LNCaP clone FGC (cell line): ENCODE measurements at regions not wholly inside any gene's neighbourhood (a gene's known extent, or its start where the extent isn't known, plus 50 kb on each side); places are given as distances from the start of the nearest gene placed in this dataset.

Source experiments
- DNase-seq: peaks from one replicate; pipeline ENCODE4 v3.0.0-alpha.2; 2011; ENCODE audit warnings: low read depth
- H3K4me3 ChIP-seq: 2 replicates; pipeline ENCODE4 v1.5.1; 2011; ENCODE audit warnings: mild to moderate bottlenecking, low read depth, low read length, control low read depth
- CTCF ChIP-seq: IDR thresholded peaks from 2 replicates; pipeline ENCODE4 v1.5.1; 2012; ENCODE audit warnings: mild to moderate bottlenecking; ENCODE audit not compliant: control insufficient read depth, insufficient read depth; ENCODE audit errors: extremely low read depth

DNA sequence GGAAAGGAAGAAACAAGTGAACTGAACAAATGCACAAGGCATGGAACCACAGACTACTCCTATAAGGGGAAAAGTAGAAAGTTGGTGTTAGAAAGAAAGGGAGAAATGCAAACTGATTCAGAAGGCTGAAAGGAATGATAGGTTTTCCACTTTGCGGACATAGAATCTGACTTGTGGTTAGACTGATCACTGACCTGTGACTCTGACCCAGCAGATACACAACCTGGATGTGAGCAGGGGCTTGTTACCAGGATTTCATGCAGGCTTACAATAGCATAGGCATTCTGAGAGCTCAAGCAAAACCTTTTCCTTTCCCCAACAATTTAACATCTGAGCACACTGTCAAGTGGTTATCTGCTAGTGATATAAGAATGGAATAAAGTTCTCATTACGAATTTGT is 237.0 kb upstream of the CDH20 start:
- no peak for TF ChIP-seq CTCF
- no peak overlapping the region for H3K4me3 ChIP-seq
- no peak for DNase-seq

- H3K4me3 ChIP-seq, result no peak overlapping the region
- TF ChIP-seq CTCF, result no peak
- DNase-seq, result no peak
These were observed 226.1 kb upstream of the CDH20 start for GRCh38 chr18:61107113-61107512.

DNA sequence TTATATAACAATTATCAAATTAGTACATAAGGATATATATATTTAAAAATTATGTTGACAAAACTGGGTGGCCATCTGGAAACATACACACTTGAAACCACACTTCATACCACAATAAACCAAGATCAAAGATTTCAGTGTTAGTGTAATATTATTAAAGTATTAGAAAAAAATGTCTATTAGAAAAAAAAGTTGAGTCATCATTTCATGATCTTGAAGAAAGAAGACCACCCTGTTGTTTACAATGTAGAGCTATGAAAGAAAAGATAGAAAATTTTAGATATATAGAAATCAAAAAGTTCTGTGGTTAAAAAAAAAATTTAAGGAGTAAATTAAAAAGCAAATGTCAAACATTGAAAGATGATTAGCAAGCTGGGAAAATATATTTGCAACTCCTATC is 224.5 kb upstream of the CDH20 start:
- no peak for DNase-seq

GRCh38 chr18:61123309-61123708 is 209.9 kb upstream of the CDH20 start:
- no peak for TF ChIP-seq CTCF
- DNase-seq, result no peak
- no peak overlapping the region for H3K4me3 ChIP-seq

More for the DNA sequence above, 224.5 kb upstream of the CDH20 start:
- no peak for TF ChIP-seq CTCF
- H3K4me3 ChIP-seq, result no peak overlapping the region

- TF ChIP-seq CTCF, result no peak
- DNase-seq, result no peak
- no peak overlapping the region for H3K4me3 ChIP-seq
These were observed 205.3 kb upstream of the CDH20 start for GRCh38 chr18:61127714-61128467.

GRCh38 chr18:61129001-61129400 is 204.2 kb upstream of the CDH20 start:
- no peak for DNase-seq
- no peak for TF ChIP-seq CTCF
- no peak overlapping the region for H3K4me3 ChIP-seq

DNA sequence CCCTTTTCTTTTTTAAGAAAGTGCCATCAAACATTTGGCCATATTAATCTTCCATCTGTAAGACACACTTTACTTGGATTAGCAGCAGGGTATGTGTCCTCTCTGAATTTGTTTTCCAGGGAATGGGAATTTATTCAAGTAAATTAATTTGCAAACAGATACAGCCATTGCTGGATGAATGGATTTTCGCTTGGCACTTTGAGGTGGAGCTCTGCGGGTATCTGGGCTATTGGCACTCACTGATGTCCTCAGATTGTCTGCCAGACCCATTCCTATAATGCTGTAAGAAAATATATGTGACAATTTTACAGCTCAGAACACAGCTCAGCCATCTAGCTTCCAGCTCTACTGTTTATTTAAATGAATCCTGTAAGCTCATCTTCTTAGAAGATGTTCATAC is 201.2 kb upstream of the CDH20 start:
- DNase-seq, result no peak
- H3K4me3 ChIP-seq, result no peak overlapping the region
- TF ChIP-seq CTCF, result no peak
